Coronary artery (tissue), 2 donors: ENCODE measurements at regions not wholly inside any gene's neighbourhood (a gene's known extent, or its start where the extent isn't known, plus 50 kb on each side); places are given as distances from the start of the nearest gene placed in this dataset.

Source experiments
- DNase-seq: peaks from one replicate; pipeline ENCODE4 v3.0.0-alpha.2; 2017; ENCODE audit warnings: low spot score
- H3K27ac ChIP-seq, 2 donors: fragments of 200-600 bp; sonication (generic); one replicate each; pipeline ENCODE4 v1.5.1; 2016 to 2019
- H3K4me3 ChIP-seq: fragments of 200-600 bp; sonication (generic); 2 replicates; pipeline ENCODE4 v1.5.1; 2016; ENCODE audit warnings: mild to moderate bottlenecking, moderate library complexity
- TF ChIP-seq, protein P1 (sequence below): fragments of 200-600 bp; sonication (generic); IDR thresholded peaks from one replicate; pipeline ENCODE4 v1.5.1; 2019; ENCODE audit warnings: antibody characterized with exemption

GRCh38 chr3:72230774-72231379 lies 445.9 kb upstream of the PROK2 start:
- H3K4me3 ChIP-seq: no peak overlapping the region
- no peak overlapping the region for H3K27ac ChIP-seq
- no peak for DNase-seq
- TF ChIP-seq, protein P1, sequence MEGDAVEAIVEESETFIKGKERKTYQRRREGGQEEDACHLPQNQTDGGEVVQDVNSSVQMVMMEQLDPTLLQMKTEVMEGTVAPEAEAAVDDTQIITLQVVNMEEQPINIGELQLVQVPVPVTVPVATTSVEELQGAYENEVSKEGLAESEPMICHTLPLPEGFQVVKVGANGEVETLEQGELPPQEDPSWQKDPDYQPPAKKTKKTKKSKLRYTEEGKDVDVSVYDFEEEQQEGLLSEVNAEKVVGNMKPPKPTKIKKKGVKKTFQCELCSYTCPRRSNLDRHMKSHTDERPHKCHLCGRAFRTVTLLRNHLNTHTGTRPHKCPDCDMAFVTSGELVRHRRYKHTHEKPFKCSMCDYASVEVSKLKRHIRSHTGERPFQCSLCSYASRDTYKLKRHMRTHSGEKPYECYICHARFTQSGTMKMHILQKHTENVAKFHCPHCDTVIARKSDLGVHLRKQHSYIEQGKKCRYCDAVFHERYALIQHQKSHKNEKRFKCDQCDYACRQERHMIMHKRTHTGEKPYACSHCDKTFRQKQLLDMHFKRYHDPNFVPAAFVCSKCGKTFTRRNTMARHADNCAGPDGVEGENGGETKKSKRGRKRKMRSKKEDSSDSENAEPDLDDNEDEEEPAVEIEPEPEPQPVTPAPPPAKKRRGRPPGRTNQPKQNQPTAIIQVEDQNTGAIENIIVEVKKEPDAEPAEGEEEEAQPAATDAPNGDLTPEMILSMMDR: no peak

GRCh38 chr3:72229952-72230351 lies 445.0 kb upstream of the PROK2 start:
- TF ChIP-seq, protein P1: no peak
- DNase-seq: no peak
- Histone ChIP-seq H3K4me3 (no peak overlapping the region), H3K27ac (no peak overlapping the region)

DNA sequence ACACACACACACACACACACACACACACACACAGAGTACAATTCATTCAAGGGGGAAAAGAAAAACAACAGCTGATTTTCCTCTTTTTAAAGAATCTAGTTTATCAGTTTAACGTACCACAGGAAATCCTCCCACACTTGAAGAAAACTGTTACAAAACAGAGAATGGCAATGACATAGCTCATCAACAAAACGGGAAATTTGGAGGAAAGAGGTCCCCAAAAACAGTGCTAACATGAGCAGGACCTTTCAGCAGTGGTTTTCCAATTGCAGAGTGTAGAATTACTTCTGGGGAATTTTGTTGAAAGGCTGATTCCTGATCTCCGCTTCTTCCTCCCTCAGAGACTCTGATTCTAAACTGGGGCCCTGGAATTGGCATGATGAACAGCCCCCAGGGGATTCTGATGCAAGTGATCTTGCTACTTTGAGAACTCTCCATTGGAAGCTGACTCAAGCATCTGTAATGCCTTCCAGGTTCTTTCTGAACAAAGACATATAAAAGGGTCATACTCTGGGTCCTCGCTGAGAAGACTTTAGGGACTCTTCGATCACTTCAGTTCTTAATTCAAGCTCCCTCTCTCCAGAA lies 442.6 kb upstream of the PROK2 start:
- no peak for DNase-seq
- H3K4me3 ChIP-seq: no peak overlapping the region
- no peak overlapping the region for H3K27ac ChIP-seq
- TF ChIP-seq, protein P1: no peak

DNA sequence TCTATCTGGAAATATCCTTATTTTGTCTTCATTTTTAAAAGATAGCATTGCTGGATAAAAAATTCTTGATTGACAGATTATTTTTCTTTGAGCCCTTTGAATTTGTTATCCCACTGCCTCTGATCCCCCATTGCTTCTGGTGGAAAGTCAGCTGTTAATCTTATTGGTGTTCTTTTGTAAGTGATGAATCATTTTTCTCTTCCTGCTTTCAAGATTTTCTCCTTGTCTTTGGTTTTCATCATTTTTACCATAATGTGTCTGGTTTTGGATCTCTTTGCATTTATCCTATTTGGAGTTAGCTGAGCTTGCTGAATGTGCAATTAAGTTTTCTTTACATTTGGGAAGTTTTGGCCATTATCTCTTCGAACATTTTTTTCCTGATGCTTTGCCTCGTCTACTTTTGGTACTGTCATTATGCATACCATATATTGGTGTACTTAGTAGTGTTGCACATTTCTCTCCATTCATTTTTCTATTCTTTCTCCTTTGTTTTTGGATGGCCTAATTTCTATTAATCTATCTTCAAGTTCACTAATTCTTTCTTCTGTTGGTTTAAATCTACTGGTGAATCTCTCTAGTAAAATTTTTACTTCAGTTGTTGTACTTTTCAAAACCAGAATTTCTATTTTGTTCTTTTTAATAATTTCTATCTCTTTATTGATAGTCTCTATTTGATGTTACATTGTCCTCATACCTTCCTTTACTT lies 440.0 kb upstream of the PROK2 start:
- DNase-seq: no peak
- TF ChIP-seq, protein P1: no peak

DNA sequence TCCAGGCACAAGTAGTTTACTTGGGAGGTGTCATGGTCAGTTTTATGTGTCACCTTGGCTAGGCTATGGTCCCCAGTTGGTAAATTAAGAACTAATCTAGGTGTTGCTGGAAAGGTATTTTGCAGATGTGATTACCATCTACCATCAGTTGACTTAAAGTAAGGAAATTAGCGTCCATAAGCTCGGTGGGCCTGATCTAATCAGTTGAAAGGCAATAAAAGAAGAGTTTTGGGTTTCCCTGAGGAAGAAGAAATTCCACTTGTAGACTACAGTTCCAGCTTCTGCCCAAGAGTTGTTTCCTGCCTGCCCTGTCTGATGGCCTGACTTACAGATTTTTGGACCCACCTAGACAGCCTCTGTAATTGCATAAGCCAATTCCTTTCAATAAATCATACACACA lies 438.7 kb upstream of the PROK2 start:
- DNase-seq: no peak
- TF ChIP-seq, protein P1: no peak
- Histone ChIP-seq H3K4me3 (no peak overlapping the region), H3K27ac (no peak overlapping the region)

More for the DNA sequence above, 440.0 kb upstream of the PROK2 start:
- Histone ChIP-seq H3K27ac (no peak overlapping the region), H3K4me3 (no peak overlapping the region)

DNA sequence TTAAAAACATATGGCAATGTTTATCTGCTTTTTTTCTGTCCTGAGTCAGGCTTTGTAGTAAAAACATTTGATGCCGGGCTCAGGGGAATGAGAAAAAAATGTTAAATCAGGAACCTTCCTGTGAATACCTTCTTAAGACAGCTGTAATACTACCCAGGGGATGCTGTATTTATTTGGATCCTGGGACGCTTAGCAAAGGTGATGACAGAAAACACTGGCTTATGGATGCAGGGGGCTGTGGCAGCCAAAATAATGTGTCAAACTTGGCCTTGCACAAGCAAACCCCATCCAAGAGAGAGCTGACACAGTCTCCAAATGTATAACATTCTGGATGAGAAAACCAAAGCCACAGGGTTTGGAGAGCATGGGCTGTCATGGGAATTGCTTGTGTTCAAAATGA lies 438.2 kb upstream of the PROK2 start:
- TF ChIP-seq, protein P1: no peak
- Histone ChIP-seq H3K27ac (no peak overlapping the region), H3K4me3 (no peak overlapping the region)
- DNase-seq: no peak

DNA sequence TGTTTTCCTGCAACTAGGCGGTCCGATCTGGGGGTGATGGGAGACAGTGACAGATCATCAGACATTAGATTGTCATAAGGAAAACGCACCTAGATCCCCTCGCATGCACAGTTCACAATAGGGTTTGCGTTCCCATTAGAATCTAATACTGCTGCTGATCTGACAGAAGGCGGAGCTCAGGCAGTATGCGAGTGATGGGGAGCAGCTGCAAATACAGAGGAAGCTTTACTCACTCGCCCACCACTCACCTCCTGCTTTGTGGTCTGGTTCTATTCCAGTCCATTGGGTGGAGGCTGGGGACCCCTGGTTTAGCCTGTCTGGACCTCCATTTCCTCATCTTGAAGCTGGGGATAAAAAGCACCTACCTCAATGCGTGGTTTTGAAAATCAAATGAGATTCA lies 437.5 kb upstream of the PROK2 start:
- TF ChIP-seq, protein P1: no peak
- no peak for DNase-seq

More for the DNA sequence above, 437.5 kb upstream of the PROK2 start:
- H3K27ac ChIP-seq: no peak overlapping the region
- no peak overlapping the region for H3K4me3 ChIP-seq
